Kidney glomerular epithelial cell (primary cell): ENCODE measurements at regions not wholly inside any gene's neighbourhood (a gene's known extent, or its start where the extent isn't known, plus 50 kb on each side); places are given as distances from the start of the nearest gene placed in this dataset.

Experiments used
- DNase-seq: peaks from one replicate; lab custom pipeline; 2025; lab: John Stamatoyannopoulos, UW

DNA sequence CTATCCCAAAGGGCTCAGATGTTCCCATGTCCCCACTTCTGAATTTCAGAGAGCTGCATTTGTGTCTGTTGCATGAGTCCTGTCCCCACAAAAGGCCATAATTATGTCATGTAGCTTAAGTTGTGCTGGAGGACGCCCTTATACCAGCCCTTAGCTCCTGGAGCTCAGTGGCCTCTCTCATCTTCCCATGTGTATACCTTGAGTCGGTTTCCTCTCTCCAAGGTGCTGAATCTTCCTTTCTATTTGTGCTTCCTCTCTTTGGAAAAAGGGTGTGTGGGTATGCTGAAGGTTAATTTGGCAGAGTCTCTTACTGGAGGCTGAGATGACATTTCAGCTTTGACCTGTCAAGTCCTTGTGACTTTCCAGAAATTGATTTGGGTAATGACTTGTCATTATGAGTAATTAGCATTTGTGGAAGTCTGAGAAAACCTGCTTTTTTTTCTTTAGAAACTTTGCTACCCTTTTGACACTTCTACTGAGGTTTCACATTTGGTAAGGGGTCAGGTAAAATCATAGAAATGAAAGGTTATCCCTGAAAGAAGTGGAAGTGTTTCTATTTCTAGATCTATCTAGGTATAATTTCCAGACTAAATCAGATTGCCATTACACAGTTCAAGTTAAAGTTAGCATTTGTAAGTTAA, 185.4 kb downstream of the ABCC12 start:
- peak; percentile 8 for DNase-seq

DNA sequence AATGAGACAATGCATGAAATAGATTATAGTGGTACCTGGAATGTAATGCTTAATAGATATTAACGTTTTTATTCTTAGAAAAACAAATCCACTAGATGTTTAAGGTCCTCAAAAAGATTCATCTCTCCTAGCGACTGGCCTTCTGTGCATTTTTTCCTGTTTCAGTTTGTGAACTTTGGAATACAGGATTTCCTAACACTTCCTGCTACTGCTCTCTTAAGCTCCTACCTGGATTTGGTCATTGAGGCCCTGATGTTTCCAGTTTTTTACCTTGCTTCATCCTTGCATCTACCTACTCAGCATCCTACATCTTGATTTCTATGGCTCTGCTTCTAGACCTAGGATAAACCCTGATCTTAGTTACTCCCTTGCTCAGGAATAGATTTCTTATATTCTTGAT, 188.4 kb downstream of the ABCC12 start:
- no peak for DNase-seq

GRCh38 chr16:47966325-47966724, 189.5 kb downstream of the ABCC12 start:
- DNase-seq: no peak

GRCh38 chr16:47965439-47965838, 190.4 kb downstream of the ABCC12 start:
- DNase-seq: no peak

DNA sequence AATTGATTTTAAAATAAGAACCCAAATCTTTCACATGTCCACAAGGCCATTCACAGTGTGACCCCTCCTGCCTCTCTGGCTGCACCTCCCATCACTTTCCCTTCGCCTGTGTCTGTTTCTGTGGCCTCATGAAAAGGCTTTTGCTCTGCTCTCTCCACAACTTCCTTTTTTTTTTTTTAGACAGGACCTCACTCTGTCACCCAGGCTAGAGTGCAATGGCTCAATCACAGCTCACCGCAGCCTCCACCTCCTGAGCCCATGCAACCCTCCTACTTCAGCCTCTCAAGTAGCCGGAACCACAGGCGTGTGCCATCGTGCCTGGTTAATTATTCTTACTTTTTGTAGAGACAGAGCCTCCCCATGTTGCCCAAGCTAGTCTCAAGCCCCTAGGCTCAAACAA, 197.1 kb downstream of the ABCC12 start:
- no peak for DNase-seq

DNA sequence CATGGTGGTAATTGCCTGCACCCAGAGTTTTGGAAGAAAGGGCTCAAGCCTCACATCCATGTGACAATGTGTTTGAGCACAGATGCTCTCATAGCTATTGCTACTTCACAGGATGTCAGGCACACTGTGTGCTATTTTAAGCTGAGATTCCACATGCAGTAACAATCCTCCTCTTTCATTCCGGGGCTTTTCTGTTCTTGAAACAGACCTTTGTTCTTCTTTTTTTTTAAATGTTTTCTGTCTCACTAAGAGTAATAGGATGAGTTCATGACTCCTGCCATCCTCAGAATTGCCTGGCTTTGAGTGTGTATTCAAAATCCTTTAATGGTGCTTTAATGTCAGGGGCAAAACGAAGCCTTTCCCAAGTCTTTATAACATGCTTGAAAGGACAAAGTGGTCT, 198.9 kb downstream of the ABCC12 start:
- no peak for DNase-seq

DNA sequence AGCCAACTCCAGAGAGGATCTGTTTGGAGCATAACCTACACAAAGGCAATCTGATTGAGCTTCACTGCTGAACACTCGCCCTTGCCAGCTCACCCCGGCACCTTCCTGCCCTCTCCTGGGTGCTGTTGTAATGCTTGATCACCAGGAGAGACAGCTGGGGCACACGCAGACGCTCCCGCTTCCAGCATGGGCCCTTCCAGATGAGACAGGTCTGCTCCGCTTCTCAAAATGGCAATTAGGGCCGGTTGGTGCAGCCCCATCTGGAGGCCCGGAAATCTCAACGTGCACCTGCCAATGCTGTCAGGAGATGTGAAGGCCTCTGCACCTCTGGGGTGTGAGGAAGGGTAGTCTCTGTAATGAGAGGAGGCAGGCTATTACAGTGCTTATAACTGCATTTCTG, 206.1 kb downstream of the ABCC12 start:
- DNase-seq: no peak

- no peak for DNase-seq
Measured at GRCh38 chr16:47949276-47949675, 206.5 kb downstream of the ABCC12 start.

DNA sequence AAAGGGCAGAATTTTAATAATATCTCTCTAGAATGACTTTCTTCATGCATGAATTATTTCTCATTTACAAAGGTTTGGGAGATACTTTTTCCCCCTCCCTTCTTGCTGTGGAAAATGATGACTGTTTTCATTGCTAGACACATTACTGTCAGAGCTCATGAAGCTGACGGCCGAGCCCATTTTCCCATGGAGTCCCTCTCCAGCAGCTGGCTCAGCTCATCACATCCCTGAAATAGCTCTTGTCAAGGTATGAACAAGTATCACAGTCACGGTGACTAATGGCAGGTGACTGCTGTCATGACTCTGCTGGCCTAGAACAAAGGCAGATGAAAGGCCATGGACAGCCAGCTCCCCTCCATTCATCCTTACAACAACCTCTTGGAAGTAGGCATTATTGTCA, 208.1 kb downstream of the ABCC12 start:
- DNase-seq: no peak

DNA sequence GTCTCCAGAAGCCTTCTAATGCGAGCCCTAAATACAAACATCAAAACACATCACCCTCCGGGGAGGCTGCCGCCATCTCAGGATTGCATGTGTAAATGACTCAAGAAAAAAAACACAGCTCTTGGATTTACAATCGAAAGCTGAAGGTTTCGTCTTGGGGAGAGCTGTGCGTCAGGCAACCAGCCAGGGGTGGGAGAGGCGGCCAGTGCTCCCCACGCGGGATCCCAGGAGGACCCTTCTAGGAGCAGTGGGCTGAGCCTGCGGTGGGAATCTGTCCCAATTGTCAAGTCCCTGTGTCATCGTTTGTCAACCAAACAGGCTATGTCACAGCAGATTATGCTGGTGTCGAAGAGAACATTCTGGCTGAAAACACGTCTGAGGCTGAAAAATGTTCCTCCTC, 209.7 kb downstream of the ABCC12 start:
- DNase-seq: no peak

DNA sequence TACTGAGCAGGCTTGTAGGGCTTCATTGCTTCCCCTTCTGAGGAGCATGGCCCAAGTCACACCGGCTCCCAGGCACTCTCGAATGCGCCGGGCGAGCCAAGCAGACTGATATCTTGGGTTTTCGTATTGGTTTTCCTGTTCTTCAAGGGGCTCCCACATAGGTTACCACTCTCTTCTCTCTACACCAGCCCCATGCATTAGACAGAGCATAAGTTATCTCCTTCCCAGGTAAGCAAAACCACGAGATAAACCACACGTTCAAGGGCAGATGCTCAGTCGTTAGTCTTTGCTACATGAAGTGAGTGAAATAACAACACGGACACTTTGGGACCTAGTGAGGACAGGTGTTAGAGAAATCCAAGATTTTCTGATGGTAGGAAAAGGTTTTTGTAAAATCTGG, 211.2 kb downstream of the ABCC12 start:
- DNase-seq: no peak

DNA sequence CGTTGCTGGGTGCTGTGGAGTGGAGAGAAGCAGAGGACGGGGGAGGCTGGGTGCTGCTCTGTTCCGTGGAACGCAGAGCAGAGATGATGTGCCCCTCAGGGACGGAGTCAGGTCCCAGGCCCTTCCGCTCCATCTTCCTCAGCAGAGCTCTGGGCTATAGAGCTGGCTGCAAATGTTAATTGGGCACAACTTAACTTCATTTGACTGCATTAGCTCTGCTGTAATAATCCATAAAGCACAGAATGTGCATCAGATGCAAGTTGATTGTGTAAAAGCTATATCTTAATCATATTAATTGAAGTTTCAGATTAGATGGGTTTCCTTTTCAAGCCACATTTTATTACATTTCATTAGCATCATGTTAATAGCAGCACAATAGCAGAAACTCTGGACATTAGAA, 212.6 kb downstream of the ABCC12 start:
- no peak for DNase-seq

DNA sequence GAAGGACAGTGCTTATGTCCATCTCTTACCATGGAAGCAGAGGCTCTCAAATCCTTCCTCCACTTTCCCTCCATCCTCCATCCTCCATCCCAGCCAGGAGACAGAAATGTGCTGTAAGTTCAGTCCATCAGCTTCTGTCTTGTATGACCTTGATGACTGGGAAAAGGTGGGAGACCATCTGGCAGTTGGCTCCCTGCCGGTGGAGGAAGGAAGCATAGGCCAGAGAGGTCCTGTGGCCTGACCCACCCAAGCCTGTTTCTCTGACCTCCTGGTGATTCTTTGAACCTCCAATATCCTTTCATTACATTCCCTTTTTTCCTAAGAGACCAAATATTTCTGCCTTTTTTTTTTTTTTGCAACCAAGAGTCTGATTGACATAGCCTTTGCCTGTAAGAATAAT, 215.3 kb downstream of the ABCC12 start:
- no peak for DNase-seq

GRCh38 chr16:47939680-47940079, 216.1 kb downstream of the ABCC12 start:
- DNase-seq: no peak

DNA sequence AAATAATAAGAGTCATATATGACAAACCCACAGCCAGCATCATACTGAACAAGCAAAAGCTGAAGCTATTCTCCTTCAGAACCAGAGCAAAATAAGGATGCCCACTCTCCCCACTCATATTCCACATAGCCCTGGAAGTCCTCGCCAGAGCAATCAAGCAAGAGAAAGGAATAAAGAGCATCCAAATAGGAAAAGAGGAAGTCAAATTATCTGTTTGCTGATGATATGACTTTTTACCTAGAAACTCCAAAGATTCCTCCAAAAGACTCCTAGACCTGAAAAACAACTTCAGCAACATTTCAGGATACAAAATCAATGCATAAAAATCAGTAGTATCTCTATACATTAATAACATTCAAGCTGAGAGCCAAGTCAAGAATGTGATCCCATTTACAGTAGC, 217.5 kb downstream of the ABCC12 start:
- DNase-seq: no peak

- no peak for DNase-seq
Measured at GRCh38 chr16:47928008-47928407, 227.8 kb downstream of the ABCC12 start.

DNA sequence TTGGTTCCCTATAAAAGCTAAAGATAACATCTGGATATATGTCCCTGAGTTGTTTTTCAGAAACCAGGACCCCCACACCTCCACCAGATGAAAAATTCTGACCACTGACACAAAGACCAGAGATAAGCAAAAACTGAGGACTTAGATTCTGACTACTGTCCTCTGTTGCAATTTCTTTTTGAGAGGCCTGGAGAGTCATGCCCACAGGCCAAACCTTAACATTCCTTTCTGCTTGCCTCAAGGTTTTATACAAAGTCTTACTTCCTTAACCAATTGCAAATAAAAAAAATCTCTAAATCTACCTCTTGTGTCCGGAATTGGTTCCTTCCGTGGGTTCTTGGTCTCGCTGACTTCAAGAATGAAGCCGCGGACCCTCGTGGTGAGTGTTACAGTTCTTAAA, 228.5 kb downstream of the ABCC12 start:
- DNase-seq: no peak

GRCh38 chr16:47925811-47926460, 229.9 kb downstream of the ABCC12 start:
- no peak for DNase-seq

DNA sequence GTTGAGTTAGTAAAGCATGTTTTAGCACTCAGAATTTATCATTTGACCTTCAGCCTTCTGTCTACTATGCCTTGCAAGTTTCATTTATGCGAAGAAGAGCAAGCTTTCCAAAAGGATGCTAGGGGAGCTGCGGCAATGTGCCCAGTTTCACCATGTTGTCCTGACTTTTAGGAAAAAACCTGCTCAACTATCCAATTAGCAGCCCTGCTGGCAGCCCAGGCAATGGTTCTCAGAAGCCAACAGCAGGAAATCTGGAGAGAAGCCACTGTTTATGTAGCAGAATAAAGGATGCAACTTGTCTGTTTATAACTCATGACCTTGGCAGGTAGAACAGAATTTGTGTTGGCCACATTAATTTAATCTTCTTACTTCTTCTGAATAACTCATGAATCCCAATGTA, 230.8 kb downstream of the ABCC12 start:
- DNase-seq: no peak

DNA sequence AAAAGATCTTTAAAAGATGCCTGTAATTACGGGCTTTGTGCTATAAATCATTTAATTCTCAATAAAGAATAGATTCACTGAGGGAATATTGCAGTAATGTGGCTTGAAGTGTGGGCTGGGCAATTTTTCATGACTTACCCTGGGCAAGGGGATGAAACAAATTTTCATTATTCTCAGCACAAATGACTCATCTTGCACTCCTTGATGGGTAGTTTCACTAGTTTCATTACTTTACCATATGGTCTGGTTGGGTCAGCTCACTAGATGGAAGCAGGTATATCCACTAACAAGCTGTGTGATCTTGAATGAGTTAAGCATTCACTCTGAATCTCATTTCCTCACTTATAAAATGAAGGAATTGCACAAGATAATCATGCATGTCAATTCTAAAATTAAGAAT, 234.3 kb downstream of the ABCC12 start:
- no peak for DNase-seq

DNA sequence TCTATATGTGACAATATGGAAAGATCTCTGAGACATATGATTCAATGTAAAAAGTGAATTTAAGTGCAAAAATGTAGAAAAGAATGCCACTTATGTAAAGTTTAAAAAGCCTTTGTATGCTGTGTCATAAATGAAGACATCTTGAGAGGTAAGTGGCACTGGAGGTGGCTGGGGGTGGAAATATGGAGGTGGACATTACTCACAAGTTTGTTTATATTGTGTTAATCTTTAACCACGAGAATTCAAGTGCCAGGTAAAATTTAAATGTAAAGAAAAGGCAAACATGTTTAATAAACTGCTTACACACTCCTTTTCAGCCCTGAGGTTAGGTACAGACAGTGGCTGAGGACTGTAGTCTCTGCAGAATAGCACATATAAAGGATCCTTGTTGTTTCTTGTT, 235.1 kb downstream of the ABCC12 start:
- no peak for DNase-seq

- DNase-seq: no peak
Measured at GRCh38 chr16:47917118-47917517, 238.7 kb downstream of the ABCC12 start.

DNA sequence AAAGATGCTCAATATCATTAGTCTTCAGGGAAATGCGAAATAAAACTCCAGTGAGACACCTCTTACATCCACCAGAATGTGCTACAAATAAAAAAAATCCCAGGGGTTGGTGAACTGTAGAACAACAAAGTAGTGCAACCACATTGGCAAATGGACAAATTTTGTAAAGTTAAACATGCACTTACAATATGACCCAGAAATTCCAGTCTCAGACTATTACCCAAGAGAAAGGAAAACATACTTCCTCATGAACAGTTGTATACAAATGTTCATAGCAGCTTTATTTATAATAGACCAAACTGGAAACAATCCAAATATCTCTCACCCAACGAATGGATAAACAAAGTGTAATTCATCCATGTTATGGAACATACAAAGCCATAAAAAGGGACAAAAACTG, 239.5 kb downstream of the ABCC12 start:
- no peak for DNase-seq

DNA sequence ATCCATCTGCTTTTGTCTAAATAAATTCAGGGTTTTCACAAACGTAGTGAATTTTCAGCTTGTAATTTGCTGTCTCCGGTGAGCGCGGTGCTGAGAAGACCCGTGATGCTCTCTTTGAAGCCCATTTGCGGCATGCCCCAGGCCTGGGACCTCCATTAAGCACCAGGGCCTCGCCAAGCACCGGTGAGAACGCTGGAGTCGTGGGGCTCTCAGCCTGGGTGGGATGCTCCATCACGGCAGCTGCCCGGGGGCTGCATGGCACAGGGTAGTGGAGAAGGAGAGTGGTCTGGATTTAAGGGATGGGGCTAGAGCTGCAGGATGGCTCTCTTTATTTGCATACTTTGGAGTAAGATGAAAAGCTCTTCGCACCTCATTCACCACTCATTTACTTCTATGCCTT, 248.7 kb downstream of the ABCC12 start:
- DNase-seq: no peak
